ENCODE measurements at regions not wholly inside any gene's neighbourhood (a gene's known extent, or its start where the extent isn't known, plus 50 kb on each side); places are given as distances from the start of the nearest gene placed in this dataset.

DNA sequence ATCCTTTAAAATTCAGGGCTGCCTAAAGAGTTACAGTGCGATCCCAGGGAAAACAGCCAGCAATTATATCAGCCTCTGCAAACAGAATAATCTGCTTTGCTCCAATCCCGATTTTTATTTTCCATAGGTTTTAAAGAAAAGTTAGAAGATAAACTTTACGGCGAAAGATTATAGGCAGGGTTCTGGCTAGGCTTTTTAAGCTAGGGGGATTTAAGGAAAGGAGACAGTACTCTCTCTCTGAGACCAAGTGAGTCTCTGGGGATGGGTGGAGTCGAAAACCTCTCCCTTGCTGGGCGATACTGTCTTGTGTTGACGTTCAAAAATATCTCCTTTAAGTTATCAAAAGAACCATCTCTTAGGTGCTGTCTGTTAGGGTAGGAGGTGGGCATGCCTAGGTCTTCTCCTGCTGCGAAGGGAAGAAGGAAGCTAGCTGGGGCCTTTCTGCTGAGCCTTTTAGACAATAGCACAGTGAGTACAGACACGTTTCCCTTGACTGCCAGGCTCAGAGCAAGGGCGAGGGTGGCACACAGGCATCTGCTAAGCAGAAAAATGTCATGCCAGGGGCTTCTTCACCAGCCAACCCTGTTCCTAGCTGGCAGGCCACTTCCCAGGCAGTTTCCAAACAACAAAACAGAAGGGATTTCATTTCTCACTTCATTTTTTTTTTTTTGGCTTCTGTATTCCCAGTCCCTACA is 167.9 kb upstream of the MAF start:
- no peak for DNase-seq

DNA sequence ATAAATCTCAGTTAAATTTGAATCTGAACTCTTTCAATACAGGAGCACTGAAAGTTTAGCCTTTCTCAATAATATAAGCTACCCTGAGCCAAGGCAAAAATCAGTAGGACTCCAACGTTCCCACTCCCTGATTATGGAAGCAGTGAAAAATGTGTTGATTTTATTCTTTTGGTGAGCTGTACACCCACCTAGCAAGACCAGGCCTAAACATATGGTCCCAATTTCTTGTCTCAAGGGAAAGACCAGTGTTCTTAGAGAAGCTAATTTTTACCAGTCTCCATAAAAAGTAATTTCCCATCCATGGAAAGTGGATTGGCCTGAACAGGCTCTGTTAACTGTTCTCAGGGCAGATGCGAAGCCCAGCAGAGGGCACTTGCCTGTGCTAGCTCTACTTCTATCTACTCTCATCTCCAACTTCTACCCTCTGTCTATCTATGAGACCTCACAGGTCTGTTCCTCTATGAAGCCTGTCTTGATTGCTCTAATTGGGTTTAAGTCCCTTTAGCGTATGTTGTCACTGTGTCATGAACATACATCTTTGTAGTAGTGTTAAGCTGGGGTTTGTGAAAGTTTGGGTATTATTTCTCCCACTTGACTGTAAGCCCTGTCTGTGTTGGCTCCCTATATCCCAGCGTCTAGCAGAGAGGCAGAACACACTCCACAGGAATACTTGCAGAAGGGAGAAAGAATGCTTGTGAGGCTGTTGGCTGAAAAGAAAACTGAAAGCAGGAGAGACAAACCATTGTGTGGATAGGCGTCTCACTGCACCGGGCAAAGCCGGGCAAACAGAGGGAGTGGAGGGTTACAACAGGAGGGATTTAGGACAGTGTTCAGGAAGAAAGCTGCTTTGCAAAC is 167.1 kb upstream of the MAF start:
- peak; percentile 2 for DNase-seq

DNA sequence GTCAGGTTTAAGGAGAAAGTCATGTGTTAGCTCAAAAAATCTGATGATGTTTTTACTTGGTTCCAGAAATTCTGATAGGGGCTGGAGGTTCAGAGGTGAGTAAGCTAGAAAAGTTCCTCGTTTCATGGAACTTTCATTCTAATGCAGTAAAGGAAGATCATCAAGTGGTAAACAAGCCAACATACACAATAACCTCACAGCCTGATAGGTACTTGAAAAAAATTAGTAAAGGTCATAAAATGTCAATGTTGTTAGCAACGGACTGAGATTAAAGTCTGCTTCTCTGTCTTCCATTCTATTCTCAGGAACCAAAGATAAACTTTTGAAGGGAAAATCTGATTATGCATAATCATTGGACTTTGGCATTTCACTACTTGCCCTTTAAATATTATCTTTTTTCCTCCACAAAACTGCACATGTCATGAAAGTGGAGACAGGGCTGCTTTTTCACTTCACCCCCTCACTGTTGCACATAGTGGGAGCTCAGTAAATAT is 165.4 kb upstream of the MAF start:
- no peak for DNase-seq

DNA sequence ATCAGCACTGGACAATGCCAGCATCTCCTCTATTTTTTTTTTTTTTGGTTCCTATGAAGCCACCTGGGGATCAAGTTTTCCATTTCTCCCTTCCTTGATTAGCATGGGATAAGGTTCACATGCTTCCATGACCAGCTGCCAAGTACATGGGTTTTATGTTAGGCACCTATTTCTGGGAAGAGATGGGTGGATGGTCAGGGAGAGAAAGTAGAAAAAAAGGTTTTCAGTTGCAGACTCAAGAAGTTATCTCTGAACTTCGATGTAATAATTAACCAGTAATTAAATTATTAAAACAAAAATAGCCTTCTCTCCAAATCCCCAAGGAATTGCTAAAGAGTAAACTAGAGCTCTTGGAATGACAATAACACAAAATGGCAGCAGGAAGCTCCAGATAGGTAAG is 164.9 kb upstream of the MAF start:
- no peak for DNase-seq

DNA sequence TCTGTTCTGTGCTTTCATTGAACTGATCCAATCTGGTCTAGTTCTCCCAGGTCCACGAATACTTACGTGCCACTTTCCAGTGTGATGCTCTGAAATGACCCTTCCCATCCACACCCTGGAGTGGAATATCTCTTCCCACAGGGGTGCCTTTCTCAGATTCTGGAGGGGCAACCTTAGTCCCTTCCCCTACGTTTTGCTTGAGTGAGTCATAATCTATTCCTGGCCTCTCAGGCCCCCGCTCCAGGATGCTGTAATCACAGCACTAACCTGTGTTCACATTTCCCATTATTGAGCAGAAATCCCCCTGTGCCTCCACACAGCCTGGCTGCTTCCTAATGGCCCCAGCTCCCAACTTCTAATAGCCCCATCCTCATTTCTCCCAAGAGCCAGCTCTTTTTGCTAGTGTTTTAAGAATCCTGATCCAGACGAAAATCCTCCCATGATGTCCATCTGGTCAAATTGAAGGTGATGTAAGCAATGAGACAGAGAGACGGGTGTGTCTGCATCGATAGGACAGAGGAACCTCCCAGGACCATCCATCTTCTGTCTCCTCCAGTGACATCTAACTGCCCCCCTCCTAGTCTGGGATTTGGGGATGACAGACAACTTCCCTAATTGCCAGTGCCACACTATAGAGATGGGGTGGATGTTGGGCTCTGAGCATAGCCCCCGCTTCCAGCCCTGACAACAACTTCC is 164.0 kb upstream of the MAF start:
- no peak for DNase-seq

DNA sequence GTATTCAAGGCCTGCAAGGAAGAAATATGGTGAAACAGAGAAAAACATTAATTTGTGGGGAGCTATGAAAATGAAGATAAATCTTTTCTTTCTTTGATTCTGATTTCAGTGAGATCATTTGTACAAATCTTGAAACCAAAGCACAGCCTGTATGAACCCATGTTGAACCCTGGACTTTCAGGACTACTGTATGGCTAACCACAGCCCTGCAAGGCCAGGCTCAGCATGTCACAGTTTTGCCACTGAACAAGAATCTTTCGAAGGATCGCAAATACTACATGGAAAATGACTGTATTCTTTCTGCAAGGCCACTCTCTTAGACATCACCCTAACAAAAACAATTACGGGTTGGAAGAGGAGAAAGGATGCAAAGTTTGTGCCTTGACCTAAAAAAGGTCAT is 161.7 kb upstream of the MAF start:
- no peak for DNase-seq

DNA sequence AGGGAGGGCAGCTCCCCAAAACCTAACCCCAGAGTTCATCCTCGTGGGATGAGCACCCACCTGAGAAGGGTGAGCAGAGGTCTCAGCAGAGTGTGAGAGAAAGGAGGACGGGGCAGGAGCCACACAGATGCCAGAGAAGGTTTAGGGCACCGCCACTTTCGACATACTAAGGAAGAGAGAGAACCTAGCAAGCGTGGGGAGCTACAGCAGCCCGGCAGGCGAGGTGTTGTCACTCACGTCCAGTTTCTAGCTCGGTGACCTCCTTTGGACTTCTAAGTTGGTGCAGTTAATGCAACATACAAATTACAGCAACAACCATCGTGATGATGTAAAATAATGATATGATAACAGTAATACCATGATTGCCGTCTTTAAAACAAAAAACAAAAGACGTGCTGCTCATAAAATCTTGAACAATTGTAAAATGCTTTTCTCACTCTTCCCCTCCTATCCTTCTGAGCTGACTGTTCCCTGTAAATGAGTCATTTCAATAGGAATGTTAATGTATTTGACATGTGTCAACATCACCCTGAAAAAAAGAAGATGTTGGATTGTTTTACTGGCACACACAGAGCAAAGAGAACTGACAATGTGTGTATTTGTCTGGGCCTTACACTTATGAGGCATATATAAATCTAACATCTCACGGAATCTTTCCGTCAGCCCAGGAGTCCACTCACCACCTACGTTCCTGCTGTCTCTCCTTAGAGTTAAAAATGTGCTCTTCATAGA is 158.2 kb upstream of the MAF start:
- no peak for DNase-seq

DNA sequence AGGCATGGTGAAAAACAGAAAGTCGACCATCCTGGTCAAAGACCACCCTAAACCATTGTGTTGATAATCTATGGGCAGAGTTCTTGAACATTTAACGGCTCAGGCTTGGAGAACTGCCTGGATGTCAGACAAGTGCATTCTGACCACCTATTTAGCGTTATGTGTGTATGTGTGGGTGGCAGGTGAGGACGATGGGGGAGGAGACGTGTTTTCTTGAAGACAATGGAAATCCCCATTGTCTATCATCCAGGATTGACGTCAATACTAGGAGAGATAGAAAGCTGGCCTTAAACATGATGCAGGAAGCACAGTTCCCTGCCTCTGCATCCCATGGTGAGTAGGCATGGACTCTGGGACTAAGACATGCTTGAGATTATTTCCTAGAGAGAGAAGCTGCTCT is 157.4 kb upstream of the MAF start:
- no peak for DNase-seq

DNA sequence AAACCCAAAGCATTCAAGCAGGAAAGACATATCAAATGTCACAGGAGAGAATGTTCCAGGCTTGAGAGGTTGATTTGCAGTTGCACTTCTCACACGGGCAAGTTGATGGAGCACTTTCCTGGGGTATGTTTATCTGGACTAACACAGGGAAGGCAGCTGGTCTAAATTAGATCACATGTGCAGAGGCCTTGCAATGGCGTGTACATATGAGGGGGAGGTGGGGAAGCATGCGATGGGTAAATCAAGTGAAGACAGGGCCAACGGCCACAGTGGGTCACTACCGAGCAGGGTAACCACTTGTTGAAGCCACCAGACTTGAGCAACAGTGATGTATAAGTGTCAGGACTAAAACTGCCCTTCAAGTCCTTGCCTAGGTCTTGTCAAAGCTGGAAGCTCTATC is 156.6 kb upstream of the MAF start:
- DNase-seq: no peak

DNA sequence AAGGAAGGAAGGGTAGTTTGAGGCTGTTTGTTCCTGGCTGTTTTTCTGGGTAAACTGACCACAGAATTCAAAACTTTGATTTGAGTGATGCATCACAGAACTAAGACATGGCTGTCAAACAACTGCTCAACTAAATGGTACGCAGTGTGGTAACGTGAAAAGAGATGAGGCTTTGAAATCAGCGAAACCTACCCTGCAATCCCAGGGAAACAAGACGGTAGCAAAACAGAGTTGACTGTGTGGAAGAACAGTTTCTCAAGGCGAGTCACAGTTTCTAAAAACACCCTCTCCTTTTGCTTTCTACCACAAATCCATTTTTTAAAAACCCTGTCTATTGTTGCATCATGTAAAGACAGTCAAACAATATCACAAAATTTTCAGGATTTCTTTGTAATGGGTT is 156.0 kb upstream of the MAF start:
- DNase-seq: no peak

DNA sequence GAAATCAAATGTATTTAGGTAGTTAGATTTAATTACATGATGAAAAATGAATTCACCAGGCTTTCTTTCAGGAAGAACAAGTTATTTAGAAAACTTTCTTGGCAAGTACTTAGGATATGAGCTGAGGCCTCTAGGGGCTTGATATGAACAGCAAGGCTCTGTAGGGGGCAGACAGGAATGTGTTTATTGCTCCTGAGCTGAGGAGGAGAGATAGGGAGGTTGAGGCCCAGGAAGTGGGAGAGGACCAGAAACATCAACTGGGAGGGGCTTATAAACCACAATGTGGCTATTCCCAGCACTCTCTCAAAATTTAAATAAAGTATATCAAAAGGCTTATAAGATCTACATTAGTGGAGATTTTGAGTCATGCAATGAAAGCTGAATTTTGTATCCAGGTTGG is 154.0 kb upstream of the MAF start:
- DNase-seq: no peak

DNA sequence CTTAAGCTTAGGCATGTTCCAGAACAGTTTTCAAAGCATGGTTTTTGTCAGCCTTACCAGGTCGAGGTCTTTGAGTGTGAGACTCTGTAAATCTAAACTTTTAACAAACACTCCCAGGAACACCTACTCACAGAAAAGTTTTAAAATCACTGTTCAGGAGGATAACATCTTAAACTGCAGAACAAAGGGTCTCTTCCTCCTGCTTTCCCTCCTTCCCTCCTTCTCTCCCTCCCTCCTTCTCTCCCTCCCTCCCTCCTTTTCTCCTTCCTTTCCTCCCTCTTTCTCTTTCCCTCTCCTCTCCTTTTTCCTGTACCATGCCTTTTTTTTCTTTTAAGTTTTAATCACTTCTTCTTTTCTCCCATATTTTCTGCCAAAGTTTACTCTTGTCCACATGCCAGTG is 153.5 kb upstream of the MAF start:
- no peak for DNase-seq

DNA sequence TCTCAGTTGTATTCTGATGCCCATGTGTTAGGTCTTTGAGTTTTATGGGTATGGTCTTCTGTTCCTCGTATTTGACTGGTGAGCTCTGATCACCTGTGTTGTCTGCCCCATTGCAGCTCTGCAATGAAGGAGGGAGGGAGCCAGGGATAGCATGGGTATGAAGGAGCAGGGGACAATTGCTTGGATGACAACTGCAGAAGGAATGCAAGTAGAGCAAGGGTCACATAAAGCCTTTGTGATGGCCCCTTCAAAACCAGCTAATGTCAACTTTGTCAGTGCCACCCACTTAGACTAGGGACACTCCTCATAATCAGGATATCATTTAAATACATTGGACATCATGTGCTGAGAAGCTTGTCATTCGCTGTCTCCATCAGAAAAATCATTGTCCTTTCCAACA is 152.7 kb upstream of the MAF start:
- no peak for DNase-seq

DNA sequence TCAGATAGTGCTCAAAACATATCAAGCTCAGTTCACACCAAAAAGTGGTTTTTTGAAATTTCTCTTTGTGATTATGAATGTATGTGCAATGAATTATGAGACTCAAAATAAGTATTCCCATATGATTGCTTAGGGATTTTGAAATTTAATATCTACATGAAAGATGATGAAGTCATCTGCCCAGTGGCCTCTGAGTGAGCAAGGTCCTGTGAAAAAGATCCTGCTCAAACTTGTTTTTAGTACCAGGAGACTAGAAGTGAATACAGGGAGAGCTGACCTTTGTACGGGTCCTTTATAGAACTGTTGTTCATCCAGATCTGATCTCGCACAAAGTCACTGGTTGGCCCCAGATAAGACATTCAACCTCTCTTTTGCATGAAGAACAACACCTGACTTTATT is 151.9 kb upstream of the MAF start:
- no peak for DNase-seq

DNA sequence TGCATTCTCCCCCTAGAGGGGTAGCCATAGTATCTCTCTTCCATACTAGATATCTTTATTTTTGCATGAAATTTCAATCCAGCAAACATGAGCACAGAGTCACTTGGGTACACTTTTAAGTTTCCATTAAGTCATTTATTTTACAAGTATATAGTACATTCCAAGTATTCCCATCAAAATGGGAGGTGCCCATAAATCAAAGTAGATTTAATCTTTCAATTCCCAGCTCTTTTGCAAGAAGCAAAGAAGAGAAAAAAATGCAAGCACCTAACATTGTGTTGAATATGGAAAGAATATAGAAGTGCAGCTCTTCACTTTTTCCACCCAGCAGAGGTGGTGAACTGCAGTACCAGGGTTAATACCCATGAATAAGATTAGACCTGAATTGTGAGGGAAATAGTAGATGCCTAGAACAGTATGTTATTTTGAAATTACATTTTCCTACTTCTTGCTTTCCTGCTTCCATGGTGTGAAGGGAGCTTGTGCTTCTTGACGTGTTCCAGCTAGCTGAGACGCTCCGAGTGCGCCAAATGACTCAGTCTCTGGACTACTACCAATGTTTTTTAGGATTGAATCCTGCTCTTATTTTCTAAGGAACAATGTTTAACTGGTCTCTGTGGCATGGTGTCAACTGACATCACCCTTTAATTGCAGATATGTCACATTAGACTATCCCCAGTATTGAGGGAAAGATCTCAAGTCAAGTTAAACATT is 151.1 kb upstream of the MAF start:
- no peak for DNase-seq

DNA sequence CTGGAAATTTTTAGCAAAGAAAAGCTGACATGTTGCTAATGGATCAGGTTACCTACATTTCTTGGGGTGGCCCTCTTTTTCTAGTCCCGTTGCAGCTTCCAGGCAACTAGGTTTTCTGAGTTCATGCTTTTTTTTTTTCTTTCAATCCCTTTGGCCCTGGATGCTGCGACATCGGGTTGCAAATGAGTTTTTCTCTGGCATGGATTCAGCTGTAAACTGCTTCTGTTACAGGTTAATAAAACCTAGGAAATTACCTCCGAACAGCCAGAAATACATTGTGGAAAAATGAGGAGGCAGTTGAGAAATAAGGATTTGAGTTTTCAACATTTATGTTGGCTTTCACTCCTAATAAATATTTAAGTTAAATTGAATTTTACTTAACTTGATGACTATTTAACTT is 149.8 kb upstream of the MAF start:
- no peak for DNase-seq

DNA sequence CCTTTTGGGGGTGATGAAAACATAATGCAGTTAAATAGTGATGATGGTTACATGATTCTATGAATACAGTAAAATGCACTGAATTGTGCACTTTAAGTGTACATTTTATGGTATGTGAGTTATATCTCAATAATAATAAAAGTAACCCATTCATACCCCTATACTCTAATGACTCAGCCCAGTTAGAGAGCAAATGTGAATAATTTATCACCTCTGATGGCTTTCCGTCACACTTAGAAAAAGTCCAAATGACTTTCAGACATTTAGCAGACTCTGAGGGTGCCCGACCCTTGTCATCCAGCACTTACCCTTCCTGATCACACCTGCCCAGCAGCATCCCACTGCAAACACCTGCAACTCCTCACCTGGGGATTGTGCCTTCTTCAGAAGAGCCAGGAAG is 148.1 kb upstream of the MAF start:
- DNase-seq: no peak

DNA sequence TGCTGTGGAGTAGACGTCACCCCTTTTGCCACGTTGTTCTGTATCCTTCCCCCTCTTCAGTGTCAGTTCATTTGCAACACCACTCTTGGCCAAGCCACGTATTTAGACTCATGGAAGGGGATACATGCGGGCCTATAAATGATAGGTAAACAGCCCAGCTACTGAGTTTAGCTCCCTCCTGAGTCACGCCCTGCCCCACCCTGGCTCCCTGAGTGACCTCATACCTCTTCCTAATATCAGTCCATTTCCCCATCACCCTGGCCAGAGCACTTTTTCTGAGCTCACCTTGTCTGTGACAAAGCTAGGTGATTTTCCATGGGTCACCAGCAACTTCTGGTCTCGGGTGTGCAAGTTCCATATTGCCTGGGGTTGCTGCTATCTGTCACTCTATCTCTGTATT is 147.2 kb upstream of the MAF start:
- DNase-seq: no peak

DNA sequence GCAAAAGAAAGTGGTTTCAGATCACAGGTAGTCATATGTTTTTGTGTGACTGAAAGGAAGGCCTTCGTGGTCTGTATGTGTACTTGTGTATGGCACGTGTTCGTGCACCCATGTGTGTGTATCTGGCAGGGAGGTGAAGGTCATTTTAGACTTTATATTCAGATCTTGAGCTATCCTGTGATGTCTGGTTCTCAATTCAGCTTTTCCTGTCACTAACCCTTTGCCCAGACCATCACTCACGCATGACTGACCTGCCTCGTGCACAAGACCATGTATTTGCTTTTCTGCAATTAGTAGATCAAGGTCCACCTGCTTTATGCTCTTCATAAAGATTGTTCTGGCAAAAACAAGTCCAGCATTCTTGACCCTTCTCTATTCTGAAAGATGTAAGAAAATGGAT is 139.7 kb upstream of the MAF start:
- DNase-seq: no peak

DNA sequence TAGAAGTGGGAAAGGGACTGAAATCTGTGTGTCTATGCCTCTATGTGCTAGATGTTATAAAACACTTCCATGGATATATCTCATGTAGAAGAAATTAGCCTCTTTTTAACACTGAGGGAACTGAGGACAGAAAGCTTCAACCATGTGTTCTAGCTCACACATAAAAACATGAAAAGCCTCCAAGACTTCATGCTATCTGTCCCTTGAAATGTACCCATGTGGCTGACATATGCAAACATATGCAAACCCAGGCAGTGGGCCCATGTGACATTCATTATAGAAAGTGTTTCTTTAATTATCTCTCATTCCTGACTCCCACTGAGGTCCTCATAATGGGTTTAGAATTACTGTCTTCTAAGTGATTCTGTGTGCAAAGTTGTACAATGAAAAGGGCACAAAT is 134.7 kb upstream of the MAF start:
- no peak for DNase-seq

DNA sequence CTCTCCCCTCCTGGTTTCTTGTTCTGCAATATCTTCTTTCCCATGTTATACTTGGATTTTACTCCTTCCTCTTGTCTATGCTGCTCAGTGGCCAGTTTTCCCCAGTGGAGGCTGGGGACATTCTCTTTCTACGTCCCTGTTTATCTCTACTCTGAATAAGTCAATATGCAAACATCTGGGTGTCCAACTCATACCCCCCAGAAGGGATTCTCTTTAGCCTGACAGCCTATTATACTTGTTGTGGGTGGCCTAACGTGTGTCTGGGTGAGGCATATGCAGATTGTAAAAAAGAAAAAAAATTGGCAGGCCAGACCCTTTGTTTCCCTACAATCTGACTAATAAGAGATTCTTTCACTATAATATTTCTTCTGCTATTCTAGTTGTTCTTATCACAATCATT is 134.2 kb upstream of the MAF start:
- DNase-seq: no peak

DNA sequence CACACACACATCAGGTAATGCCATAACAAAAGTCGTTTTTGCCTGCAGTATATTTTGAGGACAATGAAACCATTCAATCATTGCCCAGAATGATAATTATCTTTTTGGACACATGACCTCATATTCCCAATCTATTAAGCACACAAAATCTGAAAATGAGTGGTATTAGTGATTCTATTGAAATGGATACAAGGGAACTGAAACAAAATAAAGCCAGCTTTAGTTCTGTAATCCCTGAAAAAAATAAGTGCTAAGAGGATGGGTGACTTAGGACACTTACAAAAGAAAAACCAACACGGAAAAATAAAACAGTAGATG is 128.3 kb upstream of the MAF start:
- no peak for DNase-seq

Measured in inflammatory macrophage treated with lipopolysaccharide for 4 hours (primary cell).